Smooth muscle cell (in vitro differentiated cells): ENCODE measurements at regions not wholly inside any gene's neighbourhood (a gene's known extent, or its start where the extent isn't known, plus 50 kb on each side); places are given as distances from the start of the nearest gene placed in this dataset.

Experiments used
- DNase-seq: peaks from one replicate; lab custom pipeline; 2025; ENCODE audit not compliant: unreplicated experiment; lab: John Stamatoyannopoulos, UW
- H2AFZ ChIP-seq: fragments of 200-600 bp; sonication (generic); 2 replicates; pipeline ENCODE4 v1.6.0; 2016; ENCODE audit warnings: antibody characterized with exemption, low read depth, mild to moderate bottlenecking
- H3F3A ChIP-seq: fragments of 200-600 bp; sonication (generic); 2 replicates; pipeline ENCODE4 v1.6.0; 2017; ENCODE audit warnings: antibody characterized with exemption, low read depth
- H3K27ac ChIP-seq: fragments of 200-600 bp; sonication (generic); 2 replicates; pipeline ENCODE4 v1.5.1; 2016; ENCODE audit warnings: low read depth, mild to moderate bottlenecking
- H3K27me3 ChIP-seq: fragments of 200-600 bp; sonication (generic); 2 replicates; pipeline ENCODE4 v1.6.1; 2016; ENCODE audit warnings: low read depth, mild to moderate bottlenecking
- H3K36me3 ChIP-seq: fragments of 200-600 bp; sonication (generic); 2 replicates; pipeline ENCODE4 v1.5.1; 2016; ENCODE audit warnings: low read depth
- H3K4me1 ChIP-seq: fragments of 200-600 bp; sonication (generic); 2 replicates; pipeline ENCODE4 v1.5.1; 2016; ENCODE audit warnings: low read depth
- H3K4me2 ChIP-seq: fragments of 200-600 bp; sonication (generic); 2 replicates; pipeline ENCODE4 v1.6.0; 2016; ENCODE audit warnings: mild to moderate bottlenecking
- H3K4me3 ChIP-seq: fragments of 200-600 bp; sonication (generic); 2 replicates; pipeline ENCODE4 v1.5.1; 2016; ENCODE audit warnings: mild to moderate bottlenecking
- H3K79me2 ChIP-seq: fragments of 200-600 bp; sonication (generic); 2 replicates; pipeline ENCODE4 v1.6.0; 2016; ENCODE audit warnings: low read depth, mild to moderate bottlenecking
- H3K9ac ChIP-seq: fragments of 200-600 bp; sonication (generic); 2 replicates; pipeline ENCODE4 v1.6.0; 2016; ENCODE audit warnings: low read depth
- H3K9me3 ChIP-seq: fragments of 200-600 bp; sonication (generic); replicated peaks from 2 replicates; pipeline ENCODE4 v1.5.1; 2016; ENCODE audit warnings: low read depth
- H4K20me1 ChIP-seq: fragments of 200-600 bp; sonication (generic); 2 replicates; pipeline ENCODE4 v1.6.0; 2016; ENCODE audit warnings: low read depth
- CTCF ChIP-seq: fragments of 200-600 bp; sonication (generic); IDR thresholded peaks from 2 replicates; pipeline ENCODE4 v1.5.1; 2017; ENCODE audit warnings: borderline replicate concordance, mild to moderate bottlenecking, antibody characterized with exemption; ENCODE audit not compliant: insufficient read depth, poor library complexity, severe bottlenecking
- WGBS: methylation state at CpG from one replicate; pipeline ENCODE4 v1.1.7; 2016; ENCODE audit warnings: low lambda C conversion rate; 5-methylcytosine and 5-hydroxymethylcytosine counted together

GRCh38 chr14:36055052-36055378 is 121.5 kb downstream of the PTCSC3 start:
- no peak overlapping the region for H3K9ac ChIP-seq
- no peaks in the 10 kb centered on the region for H3K9me3 ChIP-seq
- no peaks in the 10 kb centered on the region for H3K4me1 ChIP-seq
- no peak overlapping the region for H3K27ac ChIP-seq
- H4K20me1 ChIP-seq: no peaks in the 10 kb centered on the region
- H3K4me3 ChIP-seq: no peak overlapping the region
- no peaks in the 10 kb centered on the region for H3K36me3 ChIP-seq
- no peak for TF ChIP-seq CTCF
- H3K79me2 ChIP-seq: no peaks in the 10 kb centered on the region
- no peak overlapping the region for H2AFZ ChIP-seq
- H3K4me2 ChIP-seq: no peak overlapping the region
- DNase-seq: no peak
- WGBS: 98% methylated on average over 3 of the region's 3 CpGs
- H3K27me3 ChIP-seq: no peaks in the 10 kb centered on the region
- no peaks in the 10 kb centered on the region for H3F3A ChIP-seq

- no peaks in the 10 kb centered on the region for H4K20me1 ChIP-seq
- H3K27ac ChIP-seq: no peak overlapping the region
- H3K4me2 ChIP-seq: no peak overlapping the region
- H2AFZ ChIP-seq: no peak overlapping the region
- DNase-seq: no peak
- no peak overlapping the region for H3K9ac ChIP-seq
- no peaks in the 10 kb centered on the region for H3K27me3 ChIP-seq
- no peaks in the 10 kb centered on the region for H3K9me3 ChIP-seq
- H3K4me3 ChIP-seq: no peak overlapping the region
- no peak for TF ChIP-seq CTCF
- no peaks in the 10 kb centered on the region for H3K36me3 ChIP-seq
- 80% methylated on average over 3 of the region's 3 CpGs for WGBS
- no peaks in the 10 kb centered on the region for H3K79me2 ChIP-seq
- H3K4me1 ChIP-seq: no peaks in the 10 kb centered on the region
- no peaks in the 10 kb centered on the region for H3F3A ChIP-seq
Measured at GRCh38 chr14:36054353-36055051, 122.0 kb downstream of the PTCSC3 start.

DNA sequence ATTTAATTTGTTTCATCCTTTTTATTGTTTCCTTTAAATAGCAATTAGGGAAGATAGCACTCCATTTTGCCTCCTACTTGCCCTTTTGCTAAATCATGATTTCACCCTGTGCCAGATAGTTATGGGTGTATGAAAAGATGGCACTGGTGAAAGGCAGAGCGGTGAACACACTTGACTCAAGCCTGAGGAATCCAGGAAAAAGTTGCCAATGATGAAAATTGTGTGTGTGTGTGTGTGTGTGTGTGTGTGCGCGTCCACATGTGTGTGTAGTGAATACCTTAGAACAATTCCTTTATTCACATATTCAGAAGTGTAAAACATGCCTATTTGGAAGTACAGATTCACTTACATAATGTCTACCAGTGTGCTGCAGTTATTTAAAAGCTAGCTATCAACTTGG is 123.8 kb downstream of the PTCSC3 start:
- H3K27me3 ChIP-seq: no peaks in the 10 kb centered on the region
- H2AFZ ChIP-seq: no peak overlapping the region
- H3K27ac ChIP-seq: no peak overlapping the region
- H3K4me2 ChIP-seq: no peak overlapping the region
- DNase-seq: no peak
- 93% methylated on average over 3 of the region's 3 CpGs for WGBS
- H3F3A ChIP-seq: no peaks in the 10 kb centered on the region
- no peak overlapping the region for H3K4me3 ChIP-seq
- no peak overlapping the region for H3K9ac ChIP-seq
- no peaks in the 10 kb centered on the region for H4K20me1 ChIP-seq
- H3K4me1 ChIP-seq: peaks cover 5% of the 10 kb centered on the region
- no peaks in the 10 kb centered on the region for H3K36me3 ChIP-seq
- no peak for TF ChIP-seq CTCF
- no peaks in the 10 kb centered on the region for H3K9me3 ChIP-seq
- no peaks in the 10 kb centered on the region for H3K79me2 ChIP-seq

DNA sequence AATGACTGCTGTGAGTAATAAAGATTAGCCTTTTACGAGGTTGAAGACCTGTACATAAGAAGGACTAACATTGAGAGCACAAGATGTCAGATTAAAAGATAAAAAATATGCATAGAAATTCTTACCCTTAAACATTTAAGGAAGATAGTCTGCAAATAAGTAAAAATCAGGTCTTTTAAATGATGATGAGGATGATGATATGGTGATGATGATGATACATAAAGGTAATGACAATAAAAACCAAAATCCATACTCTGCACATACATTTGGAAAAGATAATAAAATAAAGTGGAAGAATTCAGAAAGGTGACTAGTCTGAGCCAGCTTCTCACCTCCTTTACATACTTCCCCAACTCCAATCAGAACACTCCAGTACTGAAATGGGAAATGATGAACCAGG is 124.5 kb downstream of the PTCSC3 start:
- no peak overlapping the region for H3K4me2 ChIP-seq
- no peaks in the 10 kb centered on the region for H3K27me3 ChIP-seq
- no peak overlapping the region for H3K27ac ChIP-seq
- no peaks in the 10 kb centered on the region for H3K79me2 ChIP-seq
- peaks cover 12% of the 10 kb centered on the region for H3K4me1 ChIP-seq
- TF ChIP-seq CTCF: no peak
- DNase-seq: no peak
- 88% methylated on average over 1 of the region's 1 CpG for WGBS
- H3K4me3 ChIP-seq: no peak overlapping the region
- no peaks in the 10 kb centered on the region for H3F3A ChIP-seq
- no peaks in the 10 kb centered on the region for H3K36me3 ChIP-seq
- no peaks in the 10 kb centered on the region for H3K9me3 ChIP-seq
- no peak overlapping the region for H3K9ac ChIP-seq
- H4K20me1 ChIP-seq: no peaks in the 10 kb centered on the region
- no peak overlapping the region for H2AFZ ChIP-seq
